Liver (tissue), 3 donors: ENCODE measurements at regions not wholly inside any gene's neighbourhood (a gene's known extent, or its start where the extent isn't known, plus 50 kb on each side); places are given as distances from the start of the nearest gene placed in this dataset.

Experiments used
- GABPA ChIP-seq, 2 donors: IDR thresholded peaks in 1 of 2; conservative IDR thresholded peaks in 1 of 2; 2 replicates each; pipeline ENCODE4 v1.6.1; 2016; ENCODE audit warnings: antibody characterized with exemption in 2 of 2, mild to moderate bottlenecking in 1 of 2, moderate library complexity in 1 of 2
- TAF1 ChIP-seq: conservative IDR thresholded peaks from 2 replicates; pipeline ENCODE4 v1.6.1; 2016; ENCODE audit warnings: antibody characterized with exemption, mild to moderate bottlenecking
- TF ChIP-seq, protein P1 (sequence below): fragments of 150-350 bp; IDR thresholded peaks from 2 replicates; pipeline ENCODE4 v1.5.1; 2017; ENCODE audit warnings: improper control_type of control experiment, low read depth, low read length; ENCODE audit not compliant: missing input control
- TF ChIP-seq, protein P2 (sequence below): IDR thresholded peaks from 2 replicates; pipeline ENCODE4 v1.6.1; 2016; ENCODE audit warnings: antibody characterized with exemption, mild to moderate bottlenecking
- TF ChIP-seq, protein P3 (sequence below): IDR thresholded peaks from 2 replicates; pipeline ENCODE4 v1.6.1; 2016; ENCODE audit warnings: antibody characterized with exemption
- donor health status: healthy.
- donor health status: healthy.

DNA sequence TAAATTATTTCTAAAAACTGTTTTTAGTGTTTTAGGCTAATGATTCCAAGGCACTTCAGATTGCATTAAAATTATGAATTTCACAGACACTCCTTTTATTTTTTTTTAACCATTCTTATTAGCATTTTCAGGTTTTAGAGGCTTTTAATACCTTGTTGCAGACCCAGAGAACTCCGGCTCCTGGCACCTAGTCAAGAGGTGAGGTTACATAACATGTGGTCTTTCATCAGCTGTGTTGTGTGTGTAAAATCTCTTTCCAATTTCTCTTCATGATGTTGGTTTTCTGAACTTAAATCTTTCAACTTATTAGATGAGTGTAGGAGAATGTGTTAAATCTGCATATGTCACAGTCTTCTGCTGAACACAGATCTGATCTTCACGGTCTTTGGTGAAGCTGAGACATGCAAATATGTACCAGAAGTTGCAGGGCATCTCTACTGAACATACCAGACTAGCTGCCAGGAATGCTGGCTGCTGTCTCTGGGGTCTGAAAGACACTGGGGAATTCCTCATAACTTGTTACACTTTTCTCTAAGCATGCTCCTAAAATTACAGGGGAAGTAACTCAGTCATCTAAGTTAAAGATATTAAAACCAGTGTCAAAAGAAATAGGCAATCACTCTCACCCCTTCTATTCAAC lies 1165.3 kb downstream of the EFNB2 start:
- TF ChIP-seq, protein P1, sequence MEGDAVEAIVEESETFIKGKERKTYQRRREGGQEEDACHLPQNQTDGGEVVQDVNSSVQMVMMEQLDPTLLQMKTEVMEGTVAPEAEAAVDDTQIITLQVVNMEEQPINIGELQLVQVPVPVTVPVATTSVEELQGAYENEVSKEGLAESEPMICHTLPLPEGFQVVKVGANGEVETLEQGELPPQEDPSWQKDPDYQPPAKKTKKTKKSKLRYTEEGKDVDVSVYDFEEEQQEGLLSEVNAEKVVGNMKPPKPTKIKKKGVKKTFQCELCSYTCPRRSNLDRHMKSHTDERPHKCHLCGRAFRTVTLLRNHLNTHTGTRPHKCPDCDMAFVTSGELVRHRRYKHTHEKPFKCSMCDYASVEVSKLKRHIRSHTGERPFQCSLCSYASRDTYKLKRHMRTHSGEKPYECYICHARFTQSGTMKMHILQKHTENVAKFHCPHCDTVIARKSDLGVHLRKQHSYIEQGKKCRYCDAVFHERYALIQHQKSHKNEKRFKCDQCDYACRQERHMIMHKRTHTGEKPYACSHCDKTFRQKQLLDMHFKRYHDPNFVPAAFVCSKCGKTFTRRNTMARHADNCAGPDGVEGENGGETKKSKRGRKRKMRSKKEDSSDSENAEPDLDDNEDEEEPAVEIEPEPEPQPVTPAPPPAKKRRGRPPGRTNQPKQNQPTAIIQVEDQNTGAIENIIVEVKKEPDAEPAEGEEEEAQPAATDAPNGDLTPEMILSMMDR, result no peak
- TF ChIP-seq GABPA (IDR thresholded peaks at IDR 0.05 in 1 of 2, conservative IDR thresholded peaks at IDR 0.05 in 1 of 2) (no peak), TAF1 (no peak)
- TF ChIP-seq, protein P2, sequence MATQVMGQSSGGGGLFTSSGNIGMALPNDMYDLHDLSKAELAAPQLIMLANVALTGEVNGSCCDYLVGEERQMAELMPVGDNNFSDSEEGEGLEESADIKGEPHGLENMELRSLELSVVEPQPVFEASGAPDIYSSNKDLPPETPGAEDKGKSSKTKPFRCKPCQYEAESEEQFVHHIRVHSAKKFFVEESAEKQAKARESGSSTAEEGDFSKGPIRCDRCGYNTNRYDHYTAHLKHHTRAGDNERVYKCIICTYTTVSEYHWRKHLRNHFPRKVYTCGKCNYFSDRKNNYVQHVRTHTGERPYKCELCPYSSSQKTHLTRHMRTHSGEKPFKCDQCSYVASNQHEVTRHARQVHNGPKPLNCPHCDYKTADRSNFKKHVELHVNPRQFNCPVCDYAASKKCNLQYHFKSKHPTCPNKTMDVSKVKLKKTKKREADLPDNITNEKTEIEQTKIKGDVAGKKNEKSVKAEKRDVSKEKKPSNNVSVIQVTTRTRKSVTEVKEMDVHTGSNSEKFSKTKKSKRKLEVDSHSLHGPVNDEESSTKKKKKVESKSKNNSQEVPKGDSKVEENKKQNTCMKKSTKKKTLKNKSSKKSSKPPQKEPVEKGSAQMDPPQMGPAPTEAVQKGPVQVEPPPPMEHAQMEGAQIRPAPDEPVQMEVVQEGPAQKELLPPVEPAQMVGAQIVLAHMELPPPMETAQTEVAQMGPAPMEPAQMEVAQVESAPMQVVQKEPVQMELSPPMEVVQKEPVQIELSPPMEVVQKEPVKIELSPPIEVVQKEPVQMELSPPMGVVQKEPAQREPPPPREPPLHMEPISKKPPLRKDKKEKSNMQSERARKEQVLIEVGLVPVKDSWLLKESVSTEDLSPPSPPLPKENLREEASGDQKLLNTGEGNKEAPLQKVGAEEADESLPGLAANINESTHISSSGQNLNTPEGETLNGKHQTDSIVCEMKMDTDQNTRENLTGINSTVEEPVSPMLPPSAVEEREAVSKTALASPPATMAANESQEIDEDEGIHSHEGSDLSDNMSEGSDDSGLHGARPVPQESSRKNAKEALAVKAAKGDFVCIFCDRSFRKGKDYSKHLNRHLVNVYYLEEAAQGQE, result no peak
- TF ChIP-seq, protein P3, sequence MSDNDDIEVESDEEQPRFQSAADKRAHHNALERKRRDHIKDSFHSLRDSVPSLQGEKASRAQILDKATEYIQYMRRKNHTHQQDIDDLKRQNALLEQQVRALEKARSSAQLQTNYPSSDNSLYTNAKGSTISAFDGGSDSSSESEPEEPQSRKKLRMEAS, result no peak
